ENCODE measurements at regions not wholly inside any gene's neighbourhood (a gene's known extent, or its start where the extent isn't known, plus 50 kb on each side); places are given as distances from the start of the nearest gene placed in this dataset.

DNA sequence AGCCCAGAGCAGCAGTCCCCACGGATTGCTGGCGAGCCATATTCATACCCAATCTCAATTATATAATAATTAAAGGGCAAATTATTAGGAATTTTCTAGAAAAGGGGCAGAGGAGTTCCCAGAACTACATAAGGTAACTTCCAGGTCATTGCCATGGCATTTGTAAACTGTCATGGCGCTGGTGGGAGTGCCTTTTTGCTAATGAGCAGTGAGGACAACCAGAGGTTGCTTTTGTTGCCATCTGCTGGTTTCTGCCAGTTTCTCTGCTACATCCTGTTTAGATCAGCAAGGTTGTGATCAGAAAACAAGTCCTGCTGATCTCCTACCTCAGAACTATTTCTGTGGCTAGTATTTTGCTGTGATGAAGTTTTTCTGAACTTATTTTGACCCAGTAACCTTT lies 159.8 kb upstream of the PIEZO2 start:
- TF ChIP-seq CTCF (IDR thresholded peaks at IDR 0.05) (no peak), EP300 (IDR thresholded peaks at IDR 0.05) (no peak)

All from ovary (tissue), 3 donors.